Glutamatergic neuron (in vitro differentiated cells): ENCODE measurements at regions not wholly inside any gene's neighbourhood (a gene's known extent, or its start where the extent isn't known, plus 50 kb on each side); places are given as distances from the start of the nearest gene placed in this dataset.

Experiments
- DNase-seq: peaks from one replicate; pipeline ENCODE4 v3.0.0; 2022
- H3K27ac Mint-ChIP-seq: one replicate; pipeline ENCODE4 v1.8.0; 2020; ENCODE audit warnings: mild to moderate bottlenecking, mixed read lengths, inconsistent platforms; ENCODE audit not compliant: unreplicated experiment
- H3K27me3 Mint-ChIP-seq: one replicate; pipeline ENCODE4 v1.8.0; 2020; ENCODE audit warnings: mild to moderate bottlenecking, moderate library complexity, mixed read lengths, inconsistent platforms; ENCODE audit not compliant: unreplicated experiment
- H3K36me3 Mint-ChIP-seq: one replicate; pipeline ENCODE4 v1.8.0; 2020; ENCODE audit warnings: mild to moderate bottlenecking, mixed read lengths, inconsistent platforms; ENCODE audit not compliant: unreplicated experiment
- H3K4me1 Mint-ChIP-seq: one replicate; pipeline ENCODE4 v1.8.0; 2020; ENCODE audit warnings: mild to moderate bottlenecking, low read depth, mixed read lengths, inconsistent platforms; ENCODE audit not compliant: unreplicated experiment
- H3K4me3 Mint-ChIP-seq: one replicate; pipeline ENCODE4 v1.8.0; 2020; ENCODE audit warnings: mild to moderate bottlenecking, mixed read lengths, inconsistent platforms; ENCODE audit not compliant: unreplicated experiment
- H3K9me3 Mint-ChIP-seq: one replicate; pipeline ENCODE4 v1.8.0; 2020; ENCODE audit warnings: mild to moderate bottlenecking, moderate library complexity, mixed read lengths, inconsistent platforms; ENCODE audit not compliant: unreplicated experiment
- CTCF ChIP-seq: fragments of 200-600 bp; sonication (generic); IDR thresholded peaks from one replicate; pipeline ENCODE4 v1.5.0; 2021; ENCODE audit not compliant: partially characterized antibody, unreplicated experiment

GRCh38 chr1:213618094-213618493 is 369.7 kb upstream of the PROX1 start:
- Mint-ChIP-seq H3K4me3 (no peak overlapping the region), H3K4me1 (peaks cover 4% of the 10 kb centered on the region), H3K27me3 (peaks cover 3% of the 10 kb centered on the region), H3K36me3 (no peaks in the 10 kb centered on the region), H3K9me3 (no peaks in the 10 kb centered on the region), H3K27ac (no peak overlapping the region)
- no peak for TF ChIP-seq CTCF
- DNase-seq, result no peak

GRCh38 chr1:213619026-213619425 is 368.7 kb upstream of the PROX1 start:
- peaks cover 3% of the 10 kb centered on the region for H3K27me3 Mint-ChIP-seq
- H3K4me3 Mint-ChIP-seq, result no peak overlapping the region
- H3K27ac Mint-ChIP-seq, result no peak overlapping the region

GRCh38 chr1:213621077-213621476 is 366.7 kb upstream of the PROX1 start:
- H3K36me3 Mint-ChIP-seq, result peaks cover 10% of the 10 kb centered on the region
- peaks cover 2% of the 10 kb centered on the region for H3K9me3 Mint-ChIP-seq
- H3K27me3 Mint-ChIP-seq, result peaks cover 1% of the 10 kb centered on the region
- peaks cover 2% of the 10 kb centered on the region for H3K4me1 Mint-ChIP-seq
- no peak overlapping the region for H3K27ac Mint-ChIP-seq
- DNase-seq, result no peak
- H3K4me3 Mint-ChIP-seq, result no peak overlapping the region
- TF ChIP-seq CTCF, result no peak

More at GRCh38 chr1:213619026-213619425, 368.7 kb upstream of the PROX1 start:
- TF ChIP-seq CTCF, result no peak
- Mint-ChIP-seq H3K36me3 (peaks cover 6% of the 10 kb centered on the region), H3K9me3 (no peaks in the 10 kb centered on the region), H3K4me1 (peaks cover 4% of the 10 kb centered on the region)
- DNase-seq, result no peak

- peaks cover 10% of the 10 kb centered on the region for H3K36me3 Mint-ChIP-seq
- TF ChIP-seq CTCF, result no peak
- no peaks in the 10 kb centered on the region for H3K4me1 Mint-ChIP-seq
- H3K27ac Mint-ChIP-seq, result no peak overlapping the region
- DNase-seq, result no peak
- H3K9me3 Mint-ChIP-seq, result peaks cover 2% of the 10 kb centered on the region
- H3K4me3 Mint-ChIP-seq, result no peak overlapping the region
- H3K27me3 Mint-ChIP-seq, result peaks cover 1% of the 10 kb centered on the region
Measured at GRCh38 chr1:213622365-213623063, 365.3 kb upstream of the PROX1 start.

- no peak overlapping the region for H3K27ac Mint-ChIP-seq
- H3K4me1 Mint-ChIP-seq, result no peaks in the 10 kb centered on the region
- no peak for TF ChIP-seq CTCF
- H3K36me3 Mint-ChIP-seq, result peaks cover 10% of the 10 kb centered on the region
- no peak for DNase-seq
- H3K9me3 Mint-ChIP-seq, result peaks cover 2% of the 10 kb centered on the region
- H3K4me3 Mint-ChIP-seq, result no peak overlapping the region
- H3K27me3 Mint-ChIP-seq, result peaks cover 1% of the 10 kb centered on the region
Measured at GRCh38 chr1:213623064-213623581, 364.6 kb upstream of the PROX1 start.
